HCT116 (cell line): ENCODE measurements at regions not wholly inside any gene's neighbourhood (a gene's known extent, or its start where the extent isn't known, plus 50 kb on each side); places are given as distances from the start of the nearest gene placed in this dataset.

Experiments
- ATAC-seq: fragments of 200-7000 bp; cut with Tn5 transposase; 2 replicates; pipeline ENCODE4 v1.9.1; 2020; ENCODE audit warnings: mild to moderate bottlenecking, moderate library complexity
- BruUV-seq: library from RNA; stranded (reverse); fragments of 400-500 nt; replicated peaks from 2 replicates; lab custom pipeline; 2021; lab: Mats Ljungman, UMichigan
- CTCF ChIA-PET: fragments of 300-600 bp; sonication (Branson Sonifier 250); formaldehyde crosslinking; loops from one replicate; lab custom pipeline; 2021; ENCODE audit warnings: antibody characterized with exemption; lab: Charles Lee
- POLR2A ChIA-PET: fragments of 300-600, 350-600 bp; sonication (Branson Sonifier 250); formaldehyde crosslinking; loops from one replicate; lab custom pipeline; 2021; ENCODE audit warnings: antibody characterized with exemption; lab: Charles Lee
- RAD21 ChIA-PET, 2 experiments: fragments of 300-600 bp; sonication (Branson Sonifier 250); formaldehyde crosslinking; loops; one replicate each; lab custom pipeline; 2023; ENCODE audit warnings: low total read pairs in 2 of 2; ENCODE audit not compliant: uncharacterized antibody in 2 of 2, unreplicated experiment in 2 of 2, low non-redundant PET in 1 of 2; lab: Charles Lee
- DNase-seq: peaks from one replicate; pipeline ENCODE4 v3.0.0-alpha.2; 2010; ENCODE audit warnings: low read depth, low spot score
- H2AFZ ChIP-seq: fragments of 200-600 bp; shearing (Covaris generic), sonication (generic); 2 replicates; pipeline ENCODE4 v1.6.1; 2017; ENCODE audit warnings: low read depth, mixed run types, mixed read lengths, antibody characterized with exemption, low read length; ENCODE audit not compliant: poor library complexity, severe bottlenecking
- H3K27ac ChIP-seq: 2 replicates; pipeline ENCODE4 v1.5.1; 2012; ENCODE audit warnings: low read depth, low read length
- H3K27me3 ChIP-seq: fragments of 200-600 bp; sonication (generic); 2 replicates; pipeline ENCODE4 v1.6.1; 2016; ENCODE audit warnings: mixed run types, low read length, mixed read lengths; ENCODE audit not compliant: insufficient read depth
- H3K36me3 ChIP-seq, 2 experiments: fragments of 200-500 bp in 1 of 2; fragments of 200-600 bp in 1 of 2; sonication (Bioruptor generic) in 1 of 2; sonication (generic) in 1 of 2; 2 replicates each; pipeline versions ENCODE4 v1.5.1 to v1.6.1; 2014 to 2016; ENCODE audit warnings: low read length in 2 of 2, inconsistent platforms in 1 of 2, mixed read lengths in 1 of 2, mixed run types in 1 of 2; ENCODE audit not compliant: insufficient read depth in 2 of 2, control insufficient read depth in 1 of 2
- H3K4me1 ChIP-seq, 2 experiments: fragments of 200-600 bp in 1 of 2; sonication (generic) in 1 of 2; 2 replicates each; pipeline versions ENCODE4 v1.5.1 to v1.6.1; 2012 to 2017; ENCODE audit warnings: low read length in 2 of 2, inconsistent platforms in 1 of 2, mild to moderate bottlenecking in 1 of 2, mixed read lengths in 1 of 2, mixed run types in 1 of 2, moderate library complexity in 1 of 2; ENCODE audit not compliant: insufficient read depth in 2 of 2, control insufficient read depth in 1 of 2
- H3K4me2 ChIP-seq: fragments of 200-600 bp; sonication (generic); 2 replicates; pipeline ENCODE4 v1.6.1; 2017; ENCODE audit warnings: mixed run types, low read length, mixed read lengths
- H3K4me3 ChIP-seq, 2 experiments: fragments of 200-600 bp in 1 of 2; sonication (generic) in 1 of 2; replicated peaks in 1 of 2; 2 replicates each; pipeline ENCODE4 v1.5.1; 2011 to 2016; ENCODE audit warnings: low read length in 2 of 2, control low read depth in 1 of 2, low read depth in 1 of 2, mild to moderate bottlenecking in 1 of 2, mixed read lengths in 1 of 2, mixed run types in 1 of 2
- H3K79me2 ChIP-seq: fragments of 200-600 bp; sonication (generic); 2 replicates; pipeline ENCODE4 v1.6.1; 2017; ENCODE audit warnings: mild to moderate bottlenecking, mixed run types, low read length, moderate library complexity, mixed read lengths; ENCODE audit not compliant: insufficient read depth
- H3K9ac ChIP-seq: fragments of 200-600 bp; sonication (generic); 2 replicates; pipeline ENCODE4 v1.6.1; 2016; ENCODE audit warnings: low read length, mixed read lengths
- H3K9me2 ChIP-seq: fragments of 200-600 bp; sonication (generic), shearing (Covaris generic); 2 replicates; pipeline ENCODE4 v1.6.1; 2017; ENCODE audit warnings: mixed run types, mild to moderate bottlenecking, moderate library complexity; ENCODE audit not compliant: insufficient read depth
- H3K9me3 ChIP-seq, 2 experiments: fragments of 200-500 bp in 1 of 2; fragments of 200-600 bp in 1 of 2; sonication (Bioruptor generic) in 1 of 2; sonication (generic) in 1 of 2; 2 replicates each; pipeline ENCODE4 v1.6.1; 2014 to 2017; ENCODE audit warnings: low read length in 2 of 2, mixed read lengths in 2 of 2, inconsistent platforms in 1 of 2, low read depth in 1 of 2, mild to moderate bottlenecking in 1 of 2, mixed run types in 1 of 2, moderate library complexity in 1 of 2; ENCODE audit not compliant: control insufficient read depth in 1 of 2, insufficient read depth in 1 of 2
- H4K20me1 ChIP-seq: fragments of 200-600 bp; sonication (generic), shearing (Covaris generic); 2 replicates; pipeline ENCODE4 v1.6.1; 2017; ENCODE audit warnings: mixed run types, mild to moderate bottlenecking, moderate library complexity; ENCODE audit not compliant: insufficient read depth
- CBX3 ChIP-seq: IDR thresholded peaks from 2 replicates; pipeline ENCODE4 v1.6.1; 2012; ENCODE audit warnings: low read depth
- CEBPB ChIP-seq: IDR thresholded peaks from 2 replicates; pipeline ENCODE4 v1.6.1; 2012; ENCODE audit warnings: low read depth
- FOSL1 ChIP-seq: IDR thresholded peaks from 2 replicates; pipeline ENCODE4 v1.6.1; 2012; ENCODE audit warnings: low read depth
- POLR2A ChIP-seq: IDR thresholded peaks from 2 replicates; pipeline ENCODE4 v1.7.0; 2011; ENCODE audit warnings: borderline replicate concordance; ENCODE audit not compliant: insufficient read depth, insufficient read length; ENCODE audit errors: extremely low read depth
- SIN3A ChIP-seq: IDR thresholded peaks from 2 replicates; pipeline ENCODE4 v1.6.1; 2012; ENCODE audit warnings: low read depth
- TCF7L2 ChIP-seq: IDR thresholded peaks from 2 replicates; pipeline ENCODE4 v1.7.0; 2011; ENCODE audit warnings: borderline replicate concordance, inconsistent platforms; ENCODE audit not compliant: insufficient read depth, insufficient read length; ENCODE audit errors: extremely low read depth
- YY1 ChIP-seq: IDR thresholded peaks from 2 replicates; pipeline ENCODE4 v1.6.1; 2011; ENCODE audit warnings: low read length, low read depth, moderate library complexity, mild to moderate bottlenecking; ENCODE audit not compliant: insufficient replicate concordance; ENCODE audit errors: extremely low read depth
- ZFX ChIP-seq: fragments of 450-650 bp; IDR thresholded peaks from 2 replicates; pipeline ENCODE4 v1.6.1; 2017
- ZNF274 ChIP-seq: fragments of 200-500 bp; sonication (Bioruptor generic); IDR thresholded peaks from 2 replicates; pipeline ENCODE4 v1.6.1; 2014; ENCODE audit warnings: mild to moderate bottlenecking, low read depth, low read length, inconsistent platforms
- intact Hi-C: fragments of 100-400 bp; cut with micrococcal nuclease; formaldehyde crosslinking; loops from 2 replicates; pipeline ENCODE4 v1.10.0; 2022
- TF ChIP-seq, protein P1 (sequence below): IDR thresholded peaks from 2 replicates; pipeline ENCODE4 v1.6.1; 2012
- TF ChIP-seq, protein P2 (sequence below): IDR thresholded peaks from 2 replicates; pipeline ENCODE4 v1.6.1; 2012
- TF ChIP-seq, protein P3 (sequence below): IDR thresholded peaks from 2 replicates; pipeline ENCODE4 v1.6.1; 2012; ENCODE audit warnings: low read depth
- TF ChIP-seq, protein P4 (sequence below): IDR thresholded peaks from 2 replicates; pipeline ENCODE4 v1.6.1; 2011; ENCODE audit warnings: mild to moderate bottlenecking, low read length, moderate library complexity; ENCODE audit not compliant: insufficient replicate concordance; ENCODE audit errors: extremely low read depth

DNA sequence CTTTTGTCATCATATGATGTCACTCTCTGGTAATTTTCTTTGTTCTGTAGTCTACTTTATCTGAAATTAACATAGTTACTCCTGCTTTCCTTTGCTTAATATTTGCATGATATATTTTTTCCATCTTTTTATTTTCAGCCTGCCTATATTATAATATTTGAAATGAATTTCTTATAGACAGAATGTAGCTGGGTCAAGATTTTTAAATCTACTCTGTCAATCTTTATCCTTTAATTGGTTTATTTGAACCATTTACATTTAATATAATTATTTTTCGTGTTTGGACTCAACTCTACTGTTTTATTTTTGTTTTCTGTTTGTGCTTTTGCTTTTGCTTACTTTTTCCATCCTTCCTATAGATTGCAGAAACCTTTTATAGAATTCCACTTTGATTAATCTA lies 118.0 kb downstream of the FOXD1 start:
- ChIA-PET POLR2A (no interaction called here), CTCF (no interaction called here), RAD21 (no interaction called here)
- DNase-seq = no peak
- Histone ChIP-seq H3K27me3 (no peaks in the 10 kb centered on the region), H3K4me3 (no peak overlapping the region), H4K20me1 (no peaks in the 10 kb centered on the region), H2AFZ (no peak overlapping the region), H3K79me2 (no peaks in the 10 kb centered on the region), H3K27ac (no peak overlapping the region), H3K9me3 (peaks cover 0 to 4% of the 10 kb centered on the region in 2 experiments; a peak in 1 of 4 replicates), H3K36me3 (no peaks in the 10 kb centered on the region), H3K9ac (no peak overlapping the region), H3K9me2 (no peaks in the 10 kb centered on the region), H3K4me1 (peaks cover 0 to 17% of the 10 kb centered on the region in 2 experiments; a peak in 2 of 4 replicates), H3K4me2 (no peak overlapping the region)
- intact Hi-C loops = no loop called here
- no TSS peak for BruUV-seq
- TF ChIP-seq, protein P1, sequence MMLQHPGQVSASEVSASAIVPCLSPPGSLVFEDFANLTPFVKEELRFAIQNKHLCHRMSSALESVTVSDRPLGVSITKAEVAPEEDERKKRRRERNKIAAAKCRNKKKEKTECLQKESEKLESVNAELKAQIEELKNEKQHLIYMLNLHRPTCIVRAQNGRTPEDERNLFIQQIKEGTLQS = no peak
- no peak for TF ChIP-seq SIN3A
- TF ChIP-seq, protein P2, sequence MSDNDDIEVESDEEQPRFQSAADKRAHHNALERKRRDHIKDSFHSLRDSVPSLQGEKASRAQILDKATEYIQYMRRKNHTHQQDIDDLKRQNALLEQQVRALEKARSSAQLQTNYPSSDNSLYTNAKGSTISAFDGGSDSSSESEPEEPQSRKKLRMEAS = no peak
- TF ChIP-seq CBX3 = no peak
- TF ChIP-seq POLR2A = no peak
- TF ChIP-seq ZFX = no peak
- no peak for TF ChIP-seq YY1
- TF ChIP-seq CEBPB = no peak
- TF ChIP-seq, protein P3, sequence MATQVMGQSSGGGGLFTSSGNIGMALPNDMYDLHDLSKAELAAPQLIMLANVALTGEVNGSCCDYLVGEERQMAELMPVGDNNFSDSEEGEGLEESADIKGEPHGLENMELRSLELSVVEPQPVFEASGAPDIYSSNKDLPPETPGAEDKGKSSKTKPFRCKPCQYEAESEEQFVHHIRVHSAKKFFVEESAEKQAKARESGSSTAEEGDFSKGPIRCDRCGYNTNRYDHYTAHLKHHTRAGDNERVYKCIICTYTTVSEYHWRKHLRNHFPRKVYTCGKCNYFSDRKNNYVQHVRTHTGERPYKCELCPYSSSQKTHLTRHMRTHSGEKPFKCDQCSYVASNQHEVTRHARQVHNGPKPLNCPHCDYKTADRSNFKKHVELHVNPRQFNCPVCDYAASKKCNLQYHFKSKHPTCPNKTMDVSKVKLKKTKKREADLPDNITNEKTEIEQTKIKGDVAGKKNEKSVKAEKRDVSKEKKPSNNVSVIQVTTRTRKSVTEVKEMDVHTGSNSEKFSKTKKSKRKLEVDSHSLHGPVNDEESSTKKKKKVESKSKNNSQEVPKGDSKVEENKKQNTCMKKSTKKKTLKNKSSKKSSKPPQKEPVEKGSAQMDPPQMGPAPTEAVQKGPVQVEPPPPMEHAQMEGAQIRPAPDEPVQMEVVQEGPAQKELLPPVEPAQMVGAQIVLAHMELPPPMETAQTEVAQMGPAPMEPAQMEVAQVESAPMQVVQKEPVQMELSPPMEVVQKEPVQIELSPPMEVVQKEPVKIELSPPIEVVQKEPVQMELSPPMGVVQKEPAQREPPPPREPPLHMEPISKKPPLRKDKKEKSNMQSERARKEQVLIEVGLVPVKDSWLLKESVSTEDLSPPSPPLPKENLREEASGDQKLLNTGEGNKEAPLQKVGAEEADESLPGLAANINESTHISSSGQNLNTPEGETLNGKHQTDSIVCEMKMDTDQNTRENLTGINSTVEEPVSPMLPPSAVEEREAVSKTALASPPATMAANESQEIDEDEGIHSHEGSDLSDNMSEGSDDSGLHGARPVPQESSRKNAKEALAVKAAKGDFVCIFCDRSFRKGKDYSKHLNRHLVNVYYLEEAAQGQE = no peak
- TF ChIP-seq, protein P4, sequence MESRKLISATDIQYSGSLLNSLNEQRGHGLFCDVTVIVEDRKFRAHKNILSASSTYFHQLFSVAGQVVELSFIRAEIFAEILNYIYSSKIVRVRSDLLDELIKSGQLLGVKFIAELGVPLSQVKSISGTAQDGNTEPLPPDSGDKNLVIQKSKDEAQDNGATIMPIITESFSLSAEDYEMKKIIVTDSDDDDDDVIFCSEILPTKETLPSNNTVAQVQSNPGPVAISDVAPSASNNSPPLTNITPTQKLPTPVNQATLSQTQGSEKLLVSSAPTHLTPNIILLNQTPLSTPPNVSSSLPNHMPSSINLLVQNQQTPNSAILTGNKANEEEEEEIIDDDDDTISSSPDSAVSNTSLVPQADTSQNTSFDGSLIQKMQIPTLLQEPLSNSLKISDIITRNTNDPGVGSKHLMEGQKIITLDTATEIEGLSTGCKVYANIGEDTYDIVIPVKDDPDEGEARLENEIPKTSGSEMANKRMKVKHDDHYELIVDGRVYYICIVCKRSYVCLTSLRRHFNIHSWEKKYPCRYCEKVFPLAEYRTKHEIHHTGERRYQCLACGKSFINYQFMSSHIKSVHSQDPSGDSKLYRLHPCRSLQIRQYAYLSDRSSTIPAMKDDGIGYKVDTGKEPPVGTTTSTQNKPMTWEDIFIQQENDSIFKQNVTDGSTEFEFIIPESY = no peak
- TF ChIP-seq FOSL1 = no peak
- no peak for TF ChIP-seq TCF7L2
- no peak for TF ChIP-seq ZNF274
- ATAC-seq = no peak
